GM12865 (cell line): ENCODE measurements at regions not wholly inside any gene's neighbourhood (a gene's known extent, or its start where the extent isn't known, plus 50 kb on each side); places are given as distances from the start of the nearest gene placed in this dataset.

Source experiments
- DNase-seq: peaks from one replicate; pipeline ENCODE4 v3.0.0; 2010; ENCODE audit warnings: low read depth
- H3K4me3 ChIP-seq: 2 replicates; pipeline ENCODE4 v1.5.1; 2011; ENCODE audit warnings: mild to moderate bottlenecking, low read depth, low read length, control low read depth
- TF ChIP-seq, protein P1 (sequence below): IDR thresholded peaks from 2 replicates; pipeline ENCODE4 v1.5.1; 2011; ENCODE audit warnings: low read length, control low read depth, low read depth, inconsistent platforms; ENCODE audit not compliant: insufficient read depth; ENCODE audit errors: missing control alignments

DNA sequence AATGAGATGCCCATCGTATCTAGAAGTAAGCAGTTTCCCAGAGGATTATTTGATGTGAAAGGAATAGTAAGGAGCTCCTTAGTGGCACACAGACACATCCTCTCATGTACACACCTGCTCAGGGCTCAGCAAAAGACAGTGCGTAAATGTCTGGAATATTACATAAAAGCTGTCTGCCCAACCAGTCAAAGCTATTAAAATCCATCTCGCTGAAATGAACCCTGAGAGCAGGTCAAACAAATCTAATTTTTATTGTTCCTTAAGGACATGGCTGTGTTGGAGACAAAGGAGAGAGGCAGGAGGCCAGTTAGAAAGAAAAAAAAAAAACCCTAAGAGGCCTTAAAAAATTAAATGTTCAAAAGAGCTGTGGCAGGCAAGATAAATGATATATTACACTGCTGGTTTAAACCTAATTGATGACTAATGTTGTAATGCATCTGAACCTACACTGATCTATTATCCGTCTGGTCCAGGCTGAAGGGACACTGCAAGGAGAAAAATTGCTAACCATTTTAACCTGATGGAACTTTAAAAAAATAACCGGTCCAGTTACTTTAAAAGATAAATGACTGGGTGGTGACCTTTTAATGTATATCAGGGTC is 58.5 kb upstream of the FGGY start:
- H3K4me3 ChIP-seq: no peak overlapping the region
- TF ChIP-seq, protein P1, sequence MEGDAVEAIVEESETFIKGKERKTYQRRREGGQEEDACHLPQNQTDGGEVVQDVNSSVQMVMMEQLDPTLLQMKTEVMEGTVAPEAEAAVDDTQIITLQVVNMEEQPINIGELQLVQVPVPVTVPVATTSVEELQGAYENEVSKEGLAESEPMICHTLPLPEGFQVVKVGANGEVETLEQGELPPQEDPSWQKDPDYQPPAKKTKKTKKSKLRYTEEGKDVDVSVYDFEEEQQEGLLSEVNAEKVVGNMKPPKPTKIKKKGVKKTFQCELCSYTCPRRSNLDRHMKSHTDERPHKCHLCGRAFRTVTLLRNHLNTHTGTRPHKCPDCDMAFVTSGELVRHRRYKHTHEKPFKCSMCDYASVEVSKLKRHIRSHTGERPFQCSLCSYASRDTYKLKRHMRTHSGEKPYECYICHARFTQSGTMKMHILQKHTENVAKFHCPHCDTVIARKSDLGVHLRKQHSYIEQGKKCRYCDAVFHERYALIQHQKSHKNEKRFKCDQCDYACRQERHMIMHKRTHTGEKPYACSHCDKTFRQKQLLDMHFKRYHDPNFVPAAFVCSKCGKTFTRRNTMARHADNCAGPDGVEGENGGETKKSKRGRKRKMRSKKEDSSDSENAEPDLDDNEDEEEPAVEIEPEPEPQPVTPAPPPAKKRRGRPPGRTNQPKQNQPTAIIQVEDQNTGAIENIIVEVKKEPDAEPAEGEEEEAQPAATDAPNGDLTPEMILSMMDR: no peak
- no peak for DNase-seq

DNA sequence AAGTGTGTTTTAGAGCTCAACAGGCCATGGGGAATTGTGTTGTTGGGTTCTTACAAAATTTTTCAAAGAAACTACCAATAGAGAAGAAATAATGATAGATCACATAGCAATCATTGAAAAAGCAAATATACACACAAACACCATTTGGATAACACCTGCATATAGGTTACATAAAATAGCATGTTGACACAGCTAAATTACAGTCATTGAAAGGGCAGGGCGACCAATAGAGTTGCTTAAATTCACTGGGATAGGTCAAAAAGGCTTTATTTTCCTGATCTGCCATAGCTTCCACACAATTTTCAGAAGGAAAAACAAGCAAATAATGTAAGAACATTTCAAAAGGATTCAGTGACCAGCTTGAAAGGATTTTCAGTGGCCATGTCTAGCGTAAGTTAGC is 57.9 kb upstream of the FGGY start:
- DNase-seq: no peak
- H3K4me3 ChIP-seq: no peak overlapping the region
- TF ChIP-seq, protein P1: no peak

DNA sequence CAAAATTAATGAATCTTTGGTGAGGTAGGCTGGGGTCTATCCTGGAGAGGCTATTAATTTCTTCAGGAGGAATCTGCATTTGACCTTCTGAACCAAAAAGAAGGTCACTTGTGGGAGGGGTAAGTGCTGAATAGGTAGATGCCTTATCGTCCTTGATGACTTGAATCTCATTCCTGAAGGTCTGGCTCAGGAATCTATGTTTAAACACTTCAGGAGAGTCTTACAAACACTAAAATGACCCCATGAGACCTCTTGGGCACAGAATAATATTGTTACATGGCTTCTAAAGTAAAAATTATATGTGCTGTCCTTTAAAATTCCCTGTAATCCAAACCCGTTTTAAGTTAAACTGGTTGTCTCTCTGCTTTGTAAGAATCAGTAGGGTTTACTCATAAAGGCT is 55.0 kb upstream of the FGGY start:
- no peak overlapping the region for H3K4me3 ChIP-seq
- DNase-seq: no peak
- TF ChIP-seq, protein P1: no peak

DNA sequence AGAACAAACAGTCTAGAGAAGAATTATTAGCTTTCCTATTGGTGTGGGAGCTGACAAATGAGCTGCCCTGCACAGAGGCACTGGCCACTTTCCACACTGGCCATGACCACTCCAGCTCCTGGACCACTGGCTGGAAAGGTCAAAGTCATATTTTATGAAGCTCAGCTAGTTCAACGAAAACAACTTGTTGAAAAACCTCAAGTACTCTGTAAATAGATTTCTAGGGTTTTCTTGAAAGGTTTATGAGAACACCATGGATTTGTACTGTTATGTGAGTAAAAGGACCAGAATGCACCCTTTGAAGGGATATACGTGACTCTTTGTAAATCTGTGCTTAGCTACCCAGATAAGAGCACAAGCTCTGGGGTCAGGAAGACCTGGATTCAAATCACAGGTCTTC is 54.5 kb upstream of the FGGY start:
- H3K4me3 ChIP-seq: no peak overlapping the region
- TF ChIP-seq, protein P1: no peak
- DNase-seq: no peak

DNA sequence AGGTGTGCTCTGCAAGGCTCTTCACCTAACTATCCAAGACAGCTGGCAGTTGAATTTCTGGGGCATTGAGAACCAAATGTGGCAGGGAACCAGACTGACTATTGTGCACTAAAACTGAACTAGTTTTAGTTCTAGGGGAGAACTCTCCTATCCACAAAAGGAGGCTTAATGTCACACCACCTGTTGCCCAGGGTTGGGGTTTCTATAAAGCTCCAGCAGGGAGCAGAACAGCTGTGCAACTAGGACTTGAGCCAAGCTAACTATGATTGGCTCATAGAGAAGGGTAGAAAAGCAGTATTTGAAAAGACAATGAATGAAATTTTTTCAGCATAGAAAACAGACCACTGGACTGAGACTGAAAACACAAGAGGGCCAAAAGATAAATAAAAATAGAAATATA is 53.3 kb upstream of the FGGY start:
- DNase-seq: no peak
- TF ChIP-seq, protein P1: no peak

DNA sequence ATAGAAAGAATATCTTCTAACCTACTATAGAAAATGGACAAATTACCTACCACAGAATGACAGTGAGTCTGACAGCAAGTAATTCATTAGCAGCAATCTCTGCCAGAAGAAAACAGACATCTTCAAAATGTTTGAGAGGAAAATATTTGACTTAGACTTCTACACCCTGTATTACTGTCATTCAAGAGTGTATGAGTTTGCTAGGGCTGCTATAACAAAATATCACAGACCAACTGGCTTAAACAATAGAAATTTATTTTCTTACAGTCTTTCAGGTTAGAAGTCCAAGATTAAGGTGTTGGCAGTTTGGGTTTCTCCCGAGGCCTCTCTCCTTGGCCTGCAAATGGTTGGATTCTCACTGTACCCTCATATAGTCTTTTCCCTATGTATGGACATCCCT is 52.9 kb upstream of the FGGY start:
- H3K4me3 ChIP-seq: no peak overlapping the region
- DNase-seq: no peak
- TF ChIP-seq, protein P1: no peak

More for the DNA sequence above, 53.3 kb upstream of the FGGY start:
- H3K4me3 ChIP-seq: no peak overlapping the region

DNA sequence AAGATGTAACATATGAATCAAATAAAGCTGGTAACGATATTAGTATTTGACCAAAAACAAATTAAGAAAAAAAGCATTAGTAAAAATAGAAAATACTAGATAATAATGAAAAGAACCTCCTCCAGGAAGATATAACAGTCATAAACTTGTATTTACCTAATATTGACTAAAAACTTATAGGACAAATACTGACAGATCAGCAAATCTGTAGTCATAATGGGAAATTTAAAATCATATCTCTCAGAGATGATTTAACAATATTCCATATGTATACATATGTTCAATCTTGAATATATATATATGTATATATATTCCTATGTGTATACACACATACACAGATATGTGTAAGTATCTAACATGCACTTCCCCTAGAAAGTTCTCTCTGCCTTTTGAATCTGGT is 52.0 kb upstream of the FGGY start:
- DNase-seq: no peak
- TF ChIP-seq, protein P1: no peak
- H3K4me3 ChIP-seq: no peak overlapping the region
